ENCODE measurements at regions not wholly inside any gene's neighbourhood (a gene's known extent, or its start where the extent isn't known, plus 50 kb on each side); places are given as distances from the start of the nearest gene placed in this dataset.
"Not testable (repeated sequence)": the region's sequence is repeated elsewhere in the genome, so short reads cannot be mapped to it uniquely, and the experiment has no call there.

DNA sequence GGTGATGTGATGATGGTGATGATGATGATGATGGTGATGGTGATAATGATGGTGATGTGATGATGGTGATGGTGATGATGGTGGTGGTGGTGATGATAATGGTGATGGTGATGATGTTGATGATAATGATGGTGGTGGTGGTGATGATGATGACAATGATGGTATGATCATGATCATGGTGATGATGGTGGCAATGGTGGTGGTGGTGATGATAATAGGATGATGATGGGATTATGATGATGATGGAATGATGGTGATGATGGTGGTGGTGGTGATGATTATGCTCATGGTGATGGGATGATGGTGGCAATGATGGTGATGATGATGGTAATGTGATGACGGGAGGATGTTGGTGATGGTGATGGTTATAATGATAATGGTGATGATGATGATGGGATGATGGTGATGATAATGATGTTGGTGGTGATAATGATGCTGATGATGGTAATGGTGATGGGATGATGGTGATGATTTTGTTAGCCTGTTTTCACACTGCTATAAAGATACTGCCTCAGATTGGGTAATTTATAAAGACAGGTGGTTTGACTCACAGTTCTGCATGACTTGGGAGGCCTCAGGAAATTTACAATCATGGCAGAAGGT lies 314.8 kb upstream of the SFSWAP start:
- no peaks in the 10 kb centered on the region for H3K36me3 ChIP-seq (ENCODE audit: control insufficient read depth, insufficient read depth, low read length)
- no peaks in the 10 kb centered on the region for H3K27me3 ChIP-seq (ENCODE audit: control insufficient read depth, insufficient read depth, low read length)
- H3K4me3 ChIP-seq (ENCODE audit: low read depth, low read length): no peak overlapping the region
- TF ChIP-seq CTCF (IDR thresholded peaks at IDR 0.05; ENCODE audit: insufficient read depth, low read length, poor library complexity, severe bottlenecking): no peak
- DNase-seq (ENCODE audit: low read depth): no peak

DNA sequence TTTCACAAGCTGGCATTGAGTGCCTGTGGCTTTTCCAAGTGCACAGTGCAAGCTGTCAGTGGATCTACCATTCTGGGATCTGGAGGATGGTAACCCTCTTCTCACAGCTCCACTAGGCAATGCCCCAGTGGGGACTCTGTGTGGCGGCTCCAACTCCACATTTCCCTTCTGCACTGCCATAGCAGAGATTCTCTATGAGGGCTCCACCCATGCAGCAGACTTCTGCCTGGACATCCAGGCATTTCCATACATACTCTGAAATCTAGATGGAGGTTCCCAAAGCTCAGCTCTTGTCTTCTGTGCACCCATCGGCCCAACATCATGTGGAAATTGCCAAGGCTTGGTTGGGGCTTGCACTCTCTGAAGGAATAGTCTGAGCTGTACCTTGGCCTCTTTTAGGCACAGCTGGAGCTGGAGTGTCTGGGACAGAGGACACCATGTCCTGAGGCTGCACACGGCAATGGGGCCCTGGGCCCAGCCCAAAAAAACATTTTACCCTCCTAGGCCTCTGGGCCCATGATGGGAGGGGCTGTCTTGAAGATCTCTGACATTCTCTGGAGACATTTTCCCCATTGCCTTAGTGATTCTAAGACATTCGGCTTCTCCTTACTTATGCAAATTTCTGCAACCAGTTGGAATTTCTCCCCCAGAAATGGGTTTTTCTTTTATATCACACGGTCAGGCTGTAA lies 313.3 kb upstream of the SFSWAP start:
- Histone ChIP-seq H3K27me3 (ENCODE audit: control insufficient read depth, insufficient read depth, low read length) (no peaks in the 10 kb centered on the region), H3K4me3 (ENCODE audit: low read depth, low read length) (no peak overlapping the region), H3K36me3 (ENCODE audit: control insufficient read depth, insufficient read depth, low read length) (no peaks in the 10 kb centered on the region)
- TF ChIP-seq CTCF (IDR thresholded peaks at IDR 0.05; ENCODE audit: insufficient read depth, low read length, poor library complexity, severe bottlenecking): no peak
- DNase-seq (ENCODE audit: low read depth): no peak

GRCh38 chr12:131399000-131399399 lies 311.9 kb upstream of the SFSWAP start:
- no peak for TF ChIP-seq CTCF (IDR thresholded peaks at IDR 0.05; ENCODE audit: insufficient read depth, low read length, poor library complexity, severe bottlenecking)
- Histone ChIP-seq H3K36me3 (ENCODE audit: control insufficient read depth, insufficient read depth, low read length) (no peaks in the 10 kb centered on the region), H3K4me3 (ENCODE audit: low read depth, low read length) (no peak overlapping the region), H3K27me3 (ENCODE audit: control insufficient read depth, insufficient read depth, low read length) (no peaks in the 10 kb centered on the region)
- DNase-seq (ENCODE audit: low read depth): no peak

GRCh38 chr12:131400668-131401294 lies 310.1 kb upstream of the SFSWAP start:
- not testable (repeated sequence) for H3K36me3 ChIP-seq (ENCODE audit: control insufficient read depth, insufficient read depth, low read length); H3K4me3 ChIP-seq (ENCODE audit: low read depth, low read length); DNase-seq (ENCODE audit: low read depth); H3K27me3 ChIP-seq (ENCODE audit: control insufficient read depth, insufficient read depth, low read length)

GRCh38 chr12:131401907-131402633 lies 308.8 kb upstream of the SFSWAP start:
- not testable (repeated sequence) for H3K4me3 ChIP-seq (ENCODE audit: low read depth, low read length); DNase-seq (ENCODE audit: low read depth); H3K27me3 ChIP-seq (ENCODE audit: control insufficient read depth, insufficient read depth, low read length); H3K36me3 ChIP-seq (ENCODE audit: control insufficient read depth, insufficient read depth, low read length)

DNA sequence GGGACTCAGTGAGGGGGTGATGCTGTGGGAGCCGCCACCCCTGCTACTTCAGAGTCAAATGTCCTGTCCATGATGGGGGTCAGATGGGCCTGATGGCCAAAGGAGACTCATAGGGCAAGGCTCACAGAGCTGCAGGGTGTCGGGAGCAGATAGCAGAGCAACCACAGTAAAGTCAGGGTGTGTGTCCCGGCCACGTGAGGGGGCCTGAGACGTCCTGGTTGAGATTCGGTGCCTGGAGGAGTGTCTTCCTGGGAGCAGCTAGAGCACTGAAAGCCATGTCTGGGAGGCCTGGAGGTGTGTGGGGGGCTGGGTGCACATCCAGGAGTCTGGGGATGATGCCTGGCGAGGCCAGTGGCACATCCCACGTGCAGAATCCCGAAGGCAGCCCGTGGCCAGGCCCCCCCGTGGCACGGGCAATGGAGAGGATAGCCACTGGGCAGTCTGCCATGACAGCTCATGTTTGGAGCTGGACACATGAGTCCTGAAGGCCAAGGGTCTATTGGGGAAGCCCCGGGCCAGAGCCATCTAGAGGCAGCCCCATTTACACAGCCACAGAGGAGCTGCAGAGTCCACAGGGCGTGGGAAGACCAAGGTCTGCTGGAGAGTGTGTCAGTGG lies 308.0 kb upstream of the SFSWAP start:
- no peak for DNase-seq (ENCODE audit: low read depth)
- no peaks in the 10 kb centered on the region for H3K27me3 ChIP-seq (ENCODE audit: control insufficient read depth, insufficient read depth, low read length)
- no peak overlapping the region for H3K4me3 ChIP-seq (ENCODE audit: low read depth, low read length)
- no peak for TF ChIP-seq CTCF (IDR thresholded peaks at IDR 0.05; ENCODE audit: insufficient read depth, low read length, poor library complexity, severe bottlenecking)
- no peaks in the 10 kb centered on the region for H3K36me3 ChIP-seq (ENCODE audit: control insufficient read depth, insufficient read depth, low read length)
